ENCODE measurements at regions not wholly inside any gene's neighbourhood (a gene's known extent, or its start where the extent isn't known, plus 50 kb on each side); places are given as distances from the start of the nearest gene placed in this dataset.
A peak's percentile ranks its signal among the peaks of the same experiment; 100 is the strongest.

- no peak overlapping the region for H3K4me3 ChIP-seq (ENCODE audit: low read depth, low read length)
- TF ChIP-seq, protein P1, sequence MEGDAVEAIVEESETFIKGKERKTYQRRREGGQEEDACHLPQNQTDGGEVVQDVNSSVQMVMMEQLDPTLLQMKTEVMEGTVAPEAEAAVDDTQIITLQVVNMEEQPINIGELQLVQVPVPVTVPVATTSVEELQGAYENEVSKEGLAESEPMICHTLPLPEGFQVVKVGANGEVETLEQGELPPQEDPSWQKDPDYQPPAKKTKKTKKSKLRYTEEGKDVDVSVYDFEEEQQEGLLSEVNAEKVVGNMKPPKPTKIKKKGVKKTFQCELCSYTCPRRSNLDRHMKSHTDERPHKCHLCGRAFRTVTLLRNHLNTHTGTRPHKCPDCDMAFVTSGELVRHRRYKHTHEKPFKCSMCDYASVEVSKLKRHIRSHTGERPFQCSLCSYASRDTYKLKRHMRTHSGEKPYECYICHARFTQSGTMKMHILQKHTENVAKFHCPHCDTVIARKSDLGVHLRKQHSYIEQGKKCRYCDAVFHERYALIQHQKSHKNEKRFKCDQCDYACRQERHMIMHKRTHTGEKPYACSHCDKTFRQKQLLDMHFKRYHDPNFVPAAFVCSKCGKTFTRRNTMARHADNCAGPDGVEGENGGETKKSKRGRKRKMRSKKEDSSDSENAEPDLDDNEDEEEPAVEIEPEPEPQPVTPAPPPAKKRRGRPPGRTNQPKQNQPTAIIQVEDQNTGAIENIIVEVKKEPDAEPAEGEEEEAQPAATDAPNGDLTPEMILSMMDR (IDR thresholded peaks at IDR 0.05; ENCODE audit: control insufficient read depth, extremely low read depth, insufficient read depth): no peak
- peak; percentile 2 for DNase-seq (ENCODE audit: low read depth)
Measured at GRCh38 chr2:120817136-120817955, 81.7 kb downstream of the GLI2 start.

GRCh38 chr2:120817956-120818325, 82.3 kb downstream of the GLI2 start:
- no peak for DNase-seq (ENCODE audit: low read depth)
- TF ChIP-seq, protein P1 (IDR thresholded peaks at IDR 0.05; ENCODE audit: control insufficient read depth, extremely low read depth, insufficient read depth): no peak
- H3K4me3 ChIP-seq (ENCODE audit: low read depth, low read length): no peak overlapping the region

DNA sequence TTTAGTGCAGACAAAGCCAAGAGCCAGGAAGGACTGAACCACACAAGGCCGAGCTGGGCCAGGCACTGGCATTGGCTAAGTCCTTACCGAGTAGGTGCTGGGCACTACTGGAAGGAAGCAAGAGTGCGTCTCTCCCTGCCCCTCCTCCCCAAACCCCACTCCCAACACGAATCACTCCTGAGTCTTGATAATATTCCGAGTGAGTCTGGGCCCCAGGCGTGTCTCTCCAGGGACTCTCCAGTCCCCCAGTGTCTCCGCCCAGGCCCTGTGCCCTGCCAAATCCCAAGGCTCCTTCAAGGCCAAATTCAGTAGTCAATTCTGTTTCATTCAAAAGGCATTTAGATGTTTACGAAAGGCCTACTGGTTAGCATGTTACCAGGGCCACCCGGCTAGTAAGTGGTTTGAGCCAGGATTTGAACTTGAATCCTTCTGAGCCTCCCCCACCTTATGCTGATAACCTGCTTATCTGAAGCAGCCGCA, 82.8 kb downstream of the GLI2 start:
- H3K4me3 ChIP-seq (ENCODE audit: low read depth, low read length): no peak overlapping the region
- DNase-seq (ENCODE audit: low read depth): no peak
- TF ChIP-seq, protein P1 (IDR thresholded peaks at IDR 0.05; ENCODE audit: control insufficient read depth, extremely low read depth, insufficient read depth): no peak

GRCh38 chr2:120819720-120820210, 84.1 kb downstream of the GLI2 start:
- no peak overlapping the region for H3K4me3 ChIP-seq (ENCODE audit: low read depth, low read length)
- TF ChIP-seq, protein P1 (IDR thresholded peaks at IDR 0.05; ENCODE audit: control insufficient read depth, extremely low read depth, insufficient read depth): no peak
- DNase-seq (ENCODE audit: low read depth): no peak

- no peak for DNase-seq (ENCODE audit: low read depth)
- no peak overlapping the region for H3K4me3 ChIP-seq (ENCODE audit: low read depth, low read length)
- TF ChIP-seq, protein P1 (IDR thresholded peaks at IDR 0.05; ENCODE audit: control insufficient read depth, extremely low read depth, insufficient read depth): no peak
Measured at GRCh38 chr2:120820263-120820952, 84.7 kb downstream of the GLI2 start.

DNA sequence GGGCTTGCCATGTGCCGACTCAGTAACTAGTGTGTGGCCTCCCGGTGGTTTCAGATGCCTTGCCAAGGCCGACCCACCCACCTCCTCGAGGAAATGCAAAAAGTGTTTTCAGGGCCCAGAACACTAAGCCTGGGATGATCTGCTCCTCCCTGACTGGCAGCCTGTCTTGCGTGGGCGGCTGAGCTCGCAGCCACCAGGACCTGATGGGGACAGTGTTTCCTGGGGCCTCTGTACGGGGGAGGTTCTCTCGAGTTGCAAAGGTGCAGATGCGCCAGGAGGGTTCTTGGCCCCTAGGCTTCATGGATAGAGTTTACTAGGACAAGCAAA, 85.2 kb downstream of the GLI2 start:
- H3K4me3 ChIP-seq (ENCODE audit: low read depth, low read length): no peak overlapping the region
- DNase-seq (ENCODE audit: low read depth): no peak
- TF ChIP-seq, protein P1 (IDR thresholded peaks at IDR 0.05; ENCODE audit: control insufficient read depth, extremely low read depth, insufficient read depth): no peak

All from LNCaP clone FGC (cell line).